H1 (cell line): ENCODE measurements at regions not wholly inside any gene's neighbourhood (a gene's known extent, or its start where the extent isn't known, plus 50 kb on each side); places are given as distances from the start of the nearest gene placed in this dataset.

Experiments used
- CTCF ChIA-PET: fragments of 300-600 bp; sonication (Branson Sonifier 250); formaldehyde crosslinking; loops from one replicate; lab custom pipeline; 2021; ENCODE audit not compliant: partially characterized antibody; lab: Charles Lee
- POLR2A ChIA-PET: fragments of 300-600 bp; sonication (Branson Sonifier 250); formaldehyde crosslinking; loops from one replicate; lab custom pipeline; 2021; ENCODE audit warnings: inconsistent platforms; ENCODE audit not compliant: partially characterized antibody; lab: Charles Lee
- DNase-seq, 2 experiments: peaks; one replicate each; pipeline versions ENCODE4 v3.0.0 to v3.0.0-alpha.2; 2010 to 2022; ENCODE audit warnings: low spot score in 2 of 2, low read depth in 1 of 2, mixed read lengths in 1 of 2
- FAIRE-seq: peaks from 2 replicates; lab custom pipeline; 2011; peaks lifted over from hg19 to GRCh38; lab: Jason Lieb, UNC
- H2AFZ ChIP-seq: 2 replicates; pipeline ENCODE4 v1.8.1; 2012; ENCODE audit warnings: low read length, inconsistent platforms
- H2AK5ac ChIP-seq: 2 replicates; pipeline ENCODE4 v1.6.1; 2013; ENCODE audit warnings: low read depth, low read length
- H2BK120ac ChIP-seq: replicated peaks from 2 replicates; pipeline ENCODE3; 2013; ENCODE audit warnings: low read depth, low read length, inconsistent platforms
- H2BK12ac ChIP-seq: 2 replicates; pipeline ENCODE4 v1.6.1; 2013; ENCODE audit warnings: low read depth, low read length
- H2BK15ac ChIP-seq: 2 replicates; pipeline ENCODE4 v1.6.1; 2013; ENCODE audit warnings: low read length
- H2BK20ac ChIP-seq: 2 replicates; pipeline ENCODE4 v1.6.1; 2013; ENCODE audit warnings: low read length
- H2BK5ac ChIP-seq: 2 replicates; pipeline ENCODE4 v1.6.1; 2013; ENCODE audit warnings: low read depth, low read length
- H3K14ac ChIP-seq: 2 replicates; pipeline ENCODE4 v1.6.1; 2013; ENCODE audit warnings: inconsistent platforms; ENCODE audit not compliant: insufficient read length
- H3K18ac ChIP-seq: 2 replicates; pipeline ENCODE4 v1.6.1; 2013; ENCODE audit warnings: low read length; ENCODE audit errors: extremely low read depth
- H3K23ac ChIP-seq: 2 replicates; pipeline ENCODE4 v1.6.1; 2013; ENCODE audit warnings: inconsistent platforms; ENCODE audit not compliant: insufficient read length
- H3K23me2 ChIP-seq: 2 replicates; pipeline ENCODE4 v1.6.1; 2013; ENCODE audit warnings: low read depth, low read length
- H3K27ac ChIP-seq: 2 replicates; pipeline ENCODE4 v1.6.1; 2011; ENCODE audit warnings: low read depth, low read length, inconsistent platforms
- H3K27me3 ChIP-seq, 4 experiments: replicated peaks in 1 of 4; 1 replicate in 1 of 4; 2 replicates in 3 of 4; pipeline versions ENCODE4 v1.6.1 to v1.8.1; 2011 to 2013; ENCODE audit warnings: low read length in 3 of 4, mild to moderate bottlenecking in 3 of 4, inconsistent platforms in 2 of 4, mixed read lengths in 2 of 4, moderate library complexity in 1 of 4; ENCODE audit not compliant: control insufficient read depth in 3 of 4, insufficient read depth in 3 of 4; ENCODE audit errors: extremely low read depth in 1 of 4
- H3K36me3 ChIP-seq, 4 experiments: 2 replicates each; pipeline versions ENCODE4 v1.6.1 to v1.8.1; 2011 to 2013; ENCODE audit warnings: mild to moderate bottlenecking in 4 of 4, low read length in 3 of 4, moderate library complexity in 2 of 4, control low read depth in 1 of 4, inconsistent platforms in 1 of 4; ENCODE audit not compliant: insufficient read depth in 4 of 4, control insufficient read depth in 2 of 4
- H3K4ac ChIP-seq: replicated peaks from 2 replicates; pipeline ENCODE3; 2013; ENCODE audit warnings: low read length, low read depth, mixed read lengths, inconsistent platforms; ENCODE audit not compliant: insufficient read length
- H3K4me1 ChIP-seq, 4 experiments: replicated peaks in 1 of 4; 1 replicate in 1 of 4; 2 replicates in 3 of 4; pipeline versions ENCODE4 v1.6.1 to v1.8.1; 2011 to 2013; ENCODE audit warnings: low read length in 3 of 4, inconsistent platforms in 2 of 4, mixed read lengths in 1 of 4; ENCODE audit not compliant: insufficient read depth in 4 of 4, control insufficient read depth in 3 of 4
- H3K4me2 ChIP-seq, 2 experiments: 2 replicates each; pipeline versions ENCODE4 v1.6.1 to v1.8.1; 2011 to 2013; ENCODE audit warnings: low read depth in 2 of 2, low read length in 2 of 2, control low read depth in 1 of 2, inconsistent platforms in 1 of 2, mild to moderate bottlenecking in 1 of 2; ENCODE audit not compliant: insufficient read depth in 1 of 2
- H3K4me3 ChIP-seq, 4 experiments: fragments of 200-600, 300-600 bp in 1 of 4; sonication (generic), shearing (Covaris generic), sonication (Bioruptor Twin) in 1 of 4; 2 replicates each; pipeline versions ENCODE4 v1.5.1 to v1.8.1; 2011 to 2016; ENCODE audit warnings: low read length in 4 of 4, low read depth in 3 of 4, control low read depth in 2 of 4, inconsistent platforms in 2 of 4, mild to moderate bottlenecking in 2 of 4, mixed read lengths in 1 of 4, moderate library complexity in 1 of 4; ENCODE audit not compliant: insufficient read depth in 2 of 4; ENCODE audit errors: extremely low read depth in 1 of 4
- H3K56ac ChIP-seq: replicated peaks from 2 replicates; pipeline ENCODE3; 2013; ENCODE audit warnings: low read depth, mild to moderate bottlenecking, mixed read lengths, low read length, inconsistent platforms; ENCODE audit not compliant: insufficient read length
- H3K79me1 ChIP-seq: 2 replicates; pipeline ENCODE4 v1.6.1; 2013; ENCODE audit warnings: low read depth, low read length, control low read depth
- H3K79me2 ChIP-seq, 2 experiments: 2 replicates each; pipeline versions ENCODE4 v1.6.1 to v1.8.1; 2012 to 2013; ENCODE audit warnings: low read length in 2 of 2, mild to moderate bottlenecking in 2 of 2, inconsistent platforms in 1 of 2; ENCODE audit not compliant: insufficient read depth in 2 of 2, control insufficient read depth in 1 of 2
- H3K9ac ChIP-seq, 4 experiments: replicated peaks in 1 of 4; 1 replicate in 1 of 4; 2 replicates in 3 of 4; pipeline versions ENCODE4 v1.6.1 to v1.8.1; 2011 to 2013; ENCODE audit warnings: low read depth in 3 of 4, low read length in 3 of 4, control low read depth in 2 of 4, mild to moderate bottlenecking in 2 of 4, moderate library complexity in 2 of 4, inconsistent platforms in 1 of 4; ENCODE audit errors: extremely low read depth in 1 of 4
- H3K9me3 ChIP-seq, 2 experiments: 2 replicates each; pipeline versions ENCODE4 v1.6.1 to v1.8.1; 2012 to 2013; ENCODE audit warnings: mild to moderate bottlenecking in 2 of 2, moderate library complexity in 2 of 2, control low read depth in 1 of 2, inconsistent platforms in 1 of 2, low read depth in 1 of 2, low read length in 1 of 2, mixed read lengths in 1 of 2; ENCODE audit not compliant: insufficient read depth in 2 of 2
- H4K20me1 ChIP-seq, 2 experiments: replicated peaks in 1 of 2; 2 replicates each; pipeline versions ENCODE3 to v1.8.1; 2011 to 2013; ENCODE audit warnings: inconsistent platforms in 2 of 2, low read length in 2 of 2, mild to moderate bottlenecking in 1 of 2; ENCODE audit not compliant: insufficient read depth in 2 of 2, control insufficient read depth in 1 of 2
- H4K5ac ChIP-seq: 2 replicates; pipeline ENCODE4 v1.6.1; 2013; ENCODE audit warnings: low read length, low read depth, mixed read lengths, inconsistent platforms; ENCODE audit not compliant: insufficient read length
- H4K8ac ChIP-seq: 2 replicates; pipeline ENCODE4 v1.8.0; 2013; ENCODE audit warnings: mild to moderate bottlenecking, moderate library complexity, low read length, inconsistent platforms; ENCODE audit not compliant: insufficient read depth; ENCODE audit errors: extremely low read depth
- H4K91ac ChIP-seq: replicated peaks from 2 replicates; pipeline ENCODE3; 2013; ENCODE audit warnings: low read length, mixed read lengths, inconsistent platforms; ENCODE audit not compliant: insufficient read length
- BACH1 ChIP-seq: IDR thresholded peaks from 2 replicates; pipeline ENCODE4 v1.6.1; 2012; ENCODE audit warnings: low read length, improper control_type of control experiment
- CBX8 ChIP-seq: fragments of 300-800, 300-1000 bp; sonication (generic); IDR thresholded peaks from 2 replicates; pipeline ENCODE4 v1.7.1; 2016; ENCODE audit warnings: low read depth, low read length, borderline replicate concordance
- CEBPB ChIP-seq: IDR thresholded peaks from 2 replicates; pipeline ENCODE4 v1.6.1; 2012; ENCODE audit warnings: low read depth, low read length
- GABPA ChIP-seq: IDR thresholded peaks from 2 replicates; pipeline ENCODE4 v1.6.1; 2011; ENCODE audit warnings: mild to moderate bottlenecking, low read length, moderate library complexity, borderline replicate concordance; ENCODE audit not compliant: insufficient read depth
- JUN ChIP-seq: IDR thresholded peaks from 2 replicates; pipeline ENCODE4 v1.6.1; 2011; ENCODE audit warnings: low read depth, mild to moderate bottlenecking, improper control_type of control experiment, low read length
- RAD21 ChIP-seq, 2 experiments: IDR thresholded peaks in 1 of 2; conservative IDR thresholded peaks in 1 of 2; 2 replicates each; pipeline ENCODE4 v1.6.1; 2011; ENCODE audit warnings: low read depth in 2 of 2, low read length in 2 of 2, improper control_type of control experiment in 1 of 2, inconsistent platforms in 1 of 2, mild to moderate bottlenecking in 1 of 2, moderate library complexity in 1 of 2
- RNF2 ChIP-seq: fragments of 200-900, 300-1000 bp; sonication (generic); IDR thresholded peaks from 2 replicates; pipeline ENCODE4 v1.7.1; 2016; ENCODE audit warnings: borderline replicate concordance, low read depth, mild to moderate bottlenecking, antibody characterized with exemption, low read length; ENCODE audit not compliant: poor library complexity, severe bottlenecking; ENCODE audit errors: missing control alignments
- SP1 ChIP-seq: IDR thresholded peaks from 2 replicates; pipeline ENCODE4 v1.6.1; 2011; ENCODE audit warnings: low read depth, low read length
- SP4 ChIP-seq: IDR thresholded peaks from 2 replicates; pipeline ENCODE4 v1.6.1; 2012; ENCODE audit warnings: low read length, inconsistent platforms
- TEAD4 ChIP-seq: IDR thresholded peaks from 2 replicates; pipeline ENCODE4 v1.6.1; 2012; ENCODE audit warnings: low read depth, low read length, inconsistent platforms, mixed read lengths
- USF2 ChIP-seq: IDR thresholded peaks from 2 replicates; pipeline ENCODE4 v1.6.1; 2011; ENCODE audit warnings: low read length, improper control_type of control experiment
- WGBS, 2 experiments: shearing (Covaris generic) in 1 of 2; methylation state at CpG; one replicate each; pipeline versions ENCODE4 v1.1.6 to v1.1.7; 2013 to 2015; ENCODE audit warnings: low lambda C conversion rate in 2 of 2, mixed read lengths in 2 of 2, inconsistent platforms in 1 of 2, low coverage in 1 of 2, missing lambda C conversion rate in 1 of 2; ENCODE audit not compliant: insufficient replicate concordance in 2 of 2, insufficient coverage in 1 of 2, insufficient read length in 1 of 2; ENCODE audit errors: extremely low coverage in 1 of 2, missing lambda C conversion rate in 1 of 2; 5-methylcytosine and 5-hydroxymethylcytosine counted together

- Histone ChIP-seq H3K36me3 (no peaks in the 10 kb centered on the region), H3K56ac (no peak overlapping the region), H3K18ac (no peak overlapping the region), H2BK15ac (peak overlapping the region; percentile 82; the same call in 1 of the 2 replicates), H3K4me3 (no peak overlapping the region), H3K9ac (no peak overlapping the region), H4K5ac (peak overlapping the region; percentile 25), H4K8ac (no peak overlapping the region), H2BK12ac (peak overlapping the region; percentile 93; the same call in 1 of the 2 replicates), H3K14ac (no peak overlapping the region), H2BK20ac (peak overlapping the region; percentile 94), H3K79me2 (no peaks in the 10 kb centered on the region), H2AK5ac (no peak overlapping the region), H3K4ac (no peak overlapping the region), H3K27ac (no peak overlapping the region), H3K9me3 (no peaks in the 10 kb centered on the region), H4K91ac (peak overlapping the region; percentile 91), H3K4me2 (no peak overlapping the region), H3K4me1 (peaks cover 2 to 14% (median 10%) of the 10 kb centered on the region in 4 experiments), H3K23ac (no peak overlapping the region), H4K20me1 (no peaks in the 10 kb centered on the region), H3K79me1 (no peaks in the 10 kb centered on the region), H3K27me3 (no peaks in the 10 kb centered on the region), H2AFZ (no peak overlapping the region), H3K23me2 (no peaks in the 10 kb centered on the region), H2BK5ac (no peak overlapping the region; the same call in 1 of the 2 replicates), H2BK120ac (peak overlapping the region; percentile 94)
- ChIA-PET POLR2A (interaction anchor here (1.2 kb wide), 1 partner anchor 11 kb away, joined by 3 read pairs; no protein-coding TSS in a partner anchor), CTCF (interaction anchor here (1.0 kb wide), 1 partner anchor 9 kb away, joined by 3 read pairs; no protein-coding TSS in a partner anchor)
- no peak for FAIRE-seq
- no peak for DNase-seq
- 93% methylated on average over 6 of the region's 6 CpGs; no CpG with 5 or more reads in 1 of the 2 experiments for WGBS, 2 experiments
- TF ChIP-seq RAD21 (IDR thresholded peaks at IDR 0.05 in 1 of 2, conservative IDR thresholded peaks at IDR 0.05 in 1 of 2; ENCODE audit: low read depth in 2 of 2, low read length in 2 of 2) (no peak), BACH1 (no peak), TEAD4 (no peak), SP4 (no peak), CEBPB (no peak), USF2 (no peak), SP1 (no peak), RNF2 (no peak), GABPA (no peak), CBX8 (no peak), JUN (no peak)
Observed at GRCh38 chr12:24307716-24308335, 358.4 kb upstream of the SOX5 start.
